Panc1 (cell line): ENCODE measurements at regions not wholly inside any gene's neighbourhood (a gene's known extent, or its start where the extent isn't known, plus 50 kb on each side); places are given as distances from the start of the nearest gene placed in this dataset.

Experiments used
- ATAC-seq: fragments of 200-7000 bp; cut with Tn5 transposase; 2 replicates; pipeline ENCODE4 v1.9.1; 2020; ENCODE audit warnings: mild to moderate bottlenecking, moderate library complexity
- BruUV-seq: library from RNA; stranded (reverse); fragments of 400-500 nt; replicated peaks from 2 replicates; lab custom pipeline; 2021; lab: Mats Ljungman, UMichigan
- CTCF ChIA-PET: fragments of 300-600 bp; sonication (Branson Sonifier 250); formaldehyde crosslinking; loops from one replicate; lab custom pipeline; 2022; ENCODE audit warnings: antibody characterized with exemption; lab: Charles Lee
- POLR2A ChIA-PET: fragments of 300-600 bp; sonication (Branson Sonifier 250); formaldehyde crosslinking; loops from one replicate; lab custom pipeline; 2022; ENCODE audit warnings: antibody characterized with exemption; lab: Charles Lee
- DNase-seq: peaks from one replicate; pipeline ENCODE4 v3.0.0-alpha.2; 2010; ENCODE audit warnings: low read depth, low spot score
- H3K27ac ChIP-seq: 2 replicates; pipeline ENCODE4 v1.5.1; 2011; ENCODE audit warnings: mild to moderate bottlenecking, low read length, inconsistent platforms
- H3K27me3 ChIP-seq: fragments of 200-500 bp; sonication (Bioruptor generic); 2 replicates; pipeline ENCODE4 v1.6.0; 2014; ENCODE audit warnings: low read length, inconsistent platforms; ENCODE audit not compliant: control insufficient read depth, insufficient read depth
- H3K36me3 ChIP-seq: fragments of 200-500 bp; sonication (Bioruptor generic); 2 replicates; pipeline ENCODE4 v1.5.1; 2014; ENCODE audit warnings: inconsistent platforms, mild to moderate bottlenecking, low read length, moderate library complexity; ENCODE audit not compliant: control insufficient read depth, insufficient read depth
- H3K4me1 ChIP-seq: 2 replicates; pipeline ENCODE4 v1.5.1; 2011; ENCODE audit warnings: inconsistent platforms, mild to moderate bottlenecking, low read length, moderate library complexity; ENCODE audit not compliant: control insufficient read depth, insufficient read depth
- H3K4me3 ChIP-seq, 2 experiments: 2 replicates each; pipeline ENCODE4 v1.5.1; 2011 to 2012; ENCODE audit warnings: low read depth in 2 of 2, low read length in 2 of 2, mild to moderate bottlenecking in 2 of 2, inconsistent platforms in 1 of 2, moderate library complexity in 1 of 2
- H3K9me3 ChIP-seq: fragments of 200-500 bp; sonication (Bioruptor generic); 2 replicates; pipeline ENCODE4 v1.5.1; 2014; ENCODE audit warnings: low read depth, mild to moderate bottlenecking, inconsistent platforms, low read length, moderate library complexity; ENCODE audit not compliant: control insufficient read depth, insufficient read depth
- POLR2AphosphoS5 ChIP-seq: IDR thresholded peaks from 2 replicates; pipeline ENCODE4 v1.6.1; 2012; ENCODE audit warnings: mild to moderate bottlenecking, low read depth, low read length, moderate library complexity
- SIN3A ChIP-seq: IDR thresholded peaks from 2 replicates; pipeline ENCODE4 v1.6.1; 2012; ENCODE audit warnings: low read depth, mild to moderate bottlenecking, low read length, moderate library complexity, borderline replicate concordance; ENCODE audit not compliant: insufficient read depth
- TCF7L2 ChIP-seq: IDR thresholded peaks from 2 replicates; pipeline ENCODE4 v1.6.1; 2011; ENCODE audit warnings: mild to moderate bottlenecking, low read depth, low read length, inconsistent platforms
- in situ Hi-C: cut with HindIII; loops from 2 replicates; pipeline ENCODE4 v1.10.0; 2016; ENCODE audit warnings: low sequenced_read_pairs, low pct_unique_long_range_greater_than_20kb
- intact Hi-C: fragments of 100-400 bp; cut with micrococcal nuclease; formaldehyde crosslinking; loops from one replicate; pipeline ENCODE4 v1.10.0; 2022; ENCODE audit not compliant: unreplicated experiment
- TF ChIP-seq, protein P1 (sequence below): fragments of 450-650 bp; IDR thresholded peaks from 2 replicates; pipeline ENCODE4 v1.5.1; 2017; ENCODE audit warnings: mild to moderate bottlenecking
- TF ChIP-seq, protein P2 (sequence below), 2 experiments: IDR thresholded peaks; 2 replicates each; pipeline ENCODE4 v1.6.1; 2011 to 2012; ENCODE audit warnings: low read depth in 2 of 2, control low read depth in 1 of 2, low read length in 1 of 2, mild to moderate bottlenecking in 1 of 2, moderate library complexity in 1 of 2; ENCODE audit not compliant: insufficient read depth in 1 of 2

DNA sequence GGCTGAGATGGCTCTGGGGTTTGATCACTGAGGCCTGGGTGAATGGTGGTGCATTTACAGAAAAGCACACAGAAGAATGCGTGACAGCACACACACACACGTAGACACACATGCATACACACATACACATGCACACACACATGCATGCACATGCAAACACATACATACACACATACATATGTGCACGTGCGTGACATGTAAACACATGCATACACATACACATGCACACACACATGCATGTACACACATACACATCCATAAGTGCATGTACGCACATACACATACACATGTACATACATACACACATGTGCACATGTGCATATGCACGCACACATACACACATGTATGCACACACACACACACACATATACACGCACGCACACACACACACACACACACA lies 108.4 kb downstream of the AIPL1 start:
- in situ Hi-C loops = no loop called here
- intact Hi-C loops = no loop called here
- DNase-seq = no peak
- no peak for ATAC-seq
- no TSS peak for BruUV-seq
- TF ChIP-seq POLR2AphosphoS5 = no peak
- TF ChIP-seq SIN3A = no peak
- TF ChIP-seq, protein P1, sequence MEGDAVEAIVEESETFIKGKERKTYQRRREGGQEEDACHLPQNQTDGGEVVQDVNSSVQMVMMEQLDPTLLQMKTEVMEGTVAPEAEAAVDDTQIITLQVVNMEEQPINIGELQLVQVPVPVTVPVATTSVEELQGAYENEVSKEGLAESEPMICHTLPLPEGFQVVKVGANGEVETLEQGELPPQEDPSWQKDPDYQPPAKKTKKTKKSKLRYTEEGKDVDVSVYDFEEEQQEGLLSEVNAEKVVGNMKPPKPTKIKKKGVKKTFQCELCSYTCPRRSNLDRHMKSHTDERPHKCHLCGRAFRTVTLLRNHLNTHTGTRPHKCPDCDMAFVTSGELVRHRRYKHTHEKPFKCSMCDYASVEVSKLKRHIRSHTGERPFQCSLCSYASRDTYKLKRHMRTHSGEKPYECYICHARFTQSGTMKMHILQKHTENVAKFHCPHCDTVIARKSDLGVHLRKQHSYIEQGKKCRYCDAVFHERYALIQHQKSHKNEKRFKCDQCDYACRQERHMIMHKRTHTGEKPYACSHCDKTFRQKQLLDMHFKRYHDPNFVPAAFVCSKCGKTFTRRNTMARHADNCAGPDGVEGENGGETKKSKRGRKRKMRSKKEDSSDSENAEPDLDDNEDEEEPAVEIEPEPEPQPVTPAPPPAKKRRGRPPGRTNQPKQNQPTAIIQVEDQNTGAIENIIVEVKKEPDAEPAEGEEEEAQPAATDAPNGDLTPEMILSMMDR = no peak
- TF ChIP-seq TCF7L2 = no peak
- TF ChIP-seq, protein P2, sequence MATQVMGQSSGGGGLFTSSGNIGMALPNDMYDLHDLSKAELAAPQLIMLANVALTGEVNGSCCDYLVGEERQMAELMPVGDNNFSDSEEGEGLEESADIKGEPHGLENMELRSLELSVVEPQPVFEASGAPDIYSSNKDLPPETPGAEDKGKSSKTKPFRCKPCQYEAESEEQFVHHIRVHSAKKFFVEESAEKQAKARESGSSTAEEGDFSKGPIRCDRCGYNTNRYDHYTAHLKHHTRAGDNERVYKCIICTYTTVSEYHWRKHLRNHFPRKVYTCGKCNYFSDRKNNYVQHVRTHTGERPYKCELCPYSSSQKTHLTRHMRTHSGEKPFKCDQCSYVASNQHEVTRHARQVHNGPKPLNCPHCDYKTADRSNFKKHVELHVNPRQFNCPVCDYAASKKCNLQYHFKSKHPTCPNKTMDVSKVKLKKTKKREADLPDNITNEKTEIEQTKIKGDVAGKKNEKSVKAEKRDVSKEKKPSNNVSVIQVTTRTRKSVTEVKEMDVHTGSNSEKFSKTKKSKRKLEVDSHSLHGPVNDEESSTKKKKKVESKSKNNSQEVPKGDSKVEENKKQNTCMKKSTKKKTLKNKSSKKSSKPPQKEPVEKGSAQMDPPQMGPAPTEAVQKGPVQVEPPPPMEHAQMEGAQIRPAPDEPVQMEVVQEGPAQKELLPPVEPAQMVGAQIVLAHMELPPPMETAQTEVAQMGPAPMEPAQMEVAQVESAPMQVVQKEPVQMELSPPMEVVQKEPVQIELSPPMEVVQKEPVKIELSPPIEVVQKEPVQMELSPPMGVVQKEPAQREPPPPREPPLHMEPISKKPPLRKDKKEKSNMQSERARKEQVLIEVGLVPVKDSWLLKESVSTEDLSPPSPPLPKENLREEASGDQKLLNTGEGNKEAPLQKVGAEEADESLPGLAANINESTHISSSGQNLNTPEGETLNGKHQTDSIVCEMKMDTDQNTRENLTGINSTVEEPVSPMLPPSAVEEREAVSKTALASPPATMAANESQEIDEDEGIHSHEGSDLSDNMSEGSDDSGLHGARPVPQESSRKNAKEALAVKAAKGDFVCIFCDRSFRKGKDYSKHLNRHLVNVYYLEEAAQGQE (IDR thresholded peaks at IDR 0.05; ENCODE audit: insufficient read depth in 1 of 2, low read depth in 2 of 2, low read length in 1 of 2) = no peak
- Histone ChIP-seq H3K9me3 (no peaks in the 10 kb centered on the region), H3K36me3 (no peaks in the 10 kb centered on the region), H3K4me3 (no peak overlapping the region), H3K4me1 (no peaks in the 10 kb centered on the region), H3K27me3 (no peaks in the 10 kb centered on the region; the same call in none of the 2 replicates), H3K27ac (no peak overlapping the region)
- ChIA-PET POLR2A (no interaction called here), CTCF (no interaction called here)

DNA sequence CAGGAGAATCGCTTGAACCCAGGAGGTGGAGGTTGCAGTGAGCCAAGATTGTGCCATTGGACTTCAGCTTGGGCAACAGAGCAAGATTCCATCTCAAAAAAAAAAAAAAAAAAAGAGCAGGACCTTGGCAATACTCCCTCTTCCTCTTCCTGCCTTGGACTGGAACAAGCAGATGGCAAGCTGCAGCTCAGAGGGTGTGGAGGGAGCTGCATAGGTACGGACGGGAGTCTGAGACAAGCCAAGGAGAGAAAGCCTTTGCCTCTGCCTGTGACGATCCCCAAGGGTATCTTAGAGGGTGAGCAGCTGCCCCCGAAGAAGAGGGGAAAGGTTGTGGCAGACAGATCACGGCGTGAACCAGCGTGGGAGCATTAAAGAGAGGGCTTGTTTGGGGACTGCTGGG lies 109.2 kb downstream of the AIPL1 start:
- POLR2A ChIA-PET = no interaction called here
- no peak overlapping the region for H3K27ac ChIP-seq
- ATAC-seq = no peak
- no peaks in the 10 kb centered on the region; the same call in none of the 2 replicates for H3K27me3 ChIP-seq
- CTCF ChIA-PET = no interaction called here
- TF ChIP-seq TCF7L2 (no peak), SIN3A (no peak), POLR2AphosphoS5 (no peak)
- TF ChIP-seq, protein P2 (IDR thresholded peaks at IDR 0.05; ENCODE audit: insufficient read depth in 1 of 2, low read depth in 2 of 2, low read length in 1 of 2) = no peak
- TF ChIP-seq, protein P1 = no peak
- BruUV-seq = no TSS peak
- H3K9me3 ChIP-seq = no peaks in the 10 kb centered on the region
- intact Hi-C loops = no loop called here
- no peaks in the 10 kb centered on the region for H3K36me3 ChIP-seq
- H3K4me3 ChIP-seq = no peak overlapping the region
- no peaks in the 10 kb centered on the region for H3K4me1 ChIP-seq
- in situ Hi-C loops = no loop called here
- no peak for DNase-seq
